OCI-LY7 (cell line): ENCODE measurements at regions not wholly inside any gene's neighbourhood (a gene's known extent, or its start where the extent isn't known, plus 50 kb on each side); places are given as distances from the start of the nearest gene placed in this dataset.

Experiments used
- BruUV-seq: library from RNA; stranded (reverse); fragments of 400-500 nt; replicated peaks from 2 replicates; lab custom pipeline; 2021; lab: Mats Ljungman, UMichigan
- CTCF ChIA-PET: fragments of 300-600 bp; sonication (Branson Sonifier 250); formaldehyde crosslinking; loops from one replicate; lab custom pipeline; 2022; ENCODE audit warnings: antibody characterized with exemption; ENCODE audit not compliant: unreplicated experiment; lab: Charles Lee
- POLR2A ChIA-PET: fragments of 300-600 bp; sonication (Branson Sonifier 250); formaldehyde crosslinking; loops from one replicate; lab custom pipeline; 2022; ENCODE audit warnings: antibody characterized with exemption; lab: Charles Lee
- DNase-seq: peaks from one replicate; pipeline ENCODE4 v3.0.0-alpha.2; 2015; ENCODE audit warnings: low spot score
- H2AFZ ChIP-seq: fragments of 200-600 bp; sonication (generic), shearing (Covaris generic); 2 replicates; pipeline ENCODE4 v1.6.1; 2014; ENCODE audit warnings: mild to moderate bottlenecking, antibody characterized with exemption, low read length, moderate library complexity
- H3K27ac ChIP-seq: fragments of 200-600 bp; sonication (generic); 2 replicates; pipeline ENCODE4 v1.5.1; 2014; ENCODE audit warnings: mixed run types, low read depth, mild to moderate bottlenecking, moderate library complexity, low read length, inconsistent platforms; ENCODE audit not compliant: poor library complexity, severe bottlenecking
- H3K36me3 ChIP-seq: fragments of 200-600 bp; sonication (generic); 2 replicates; pipeline ENCODE4 v1.6.1; 2014; ENCODE audit warnings: mild to moderate bottlenecking, antibody characterized with exemption, low read length, moderate library complexity, mixed read lengths; ENCODE audit not compliant: insufficient read depth
- H3K4me1 ChIP-seq: fragments of 200-600 bp; sonication (generic); 2 replicates; pipeline ENCODE4 v1.5.1; 2014; ENCODE audit warnings: mild to moderate bottlenecking, low read length; ENCODE audit not compliant: insufficient read depth, poor library complexity, severe bottlenecking
- H3K4me2 ChIP-seq: fragments of 200-600 bp; sonication (generic); 2 replicates; pipeline ENCODE4 v1.6.1; 2014; ENCODE audit warnings: mild to moderate bottlenecking, low read length
- H3K4me3 ChIP-seq: fragments of 200-600 bp; sonication (generic); 2 replicates; pipeline ENCODE4 v1.5.1; 2014; ENCODE audit warnings: mild to moderate bottlenecking, low read depth, low read length; ENCODE audit not compliant: poor library complexity, severe bottlenecking
- H3K79me2 ChIP-seq: fragments of 200-600 bp; sonication (generic); 2 replicates; pipeline ENCODE4 v1.6.1; 2016; ENCODE audit warnings: low read depth, mild to moderate bottlenecking, low read length, moderate library complexity, mixed read lengths; ENCODE audit not compliant: insufficient read depth
- H3K9me2 ChIP-seq: fragments of 200-600 bp; sonication (generic); 2 replicates; pipeline ENCODE4 v1.6.1; 2016; ENCODE audit warnings: mild to moderate bottlenecking, low read length, mixed read lengths; ENCODE audit not compliant: insufficient read depth
- H3K9me3 ChIP-seq: fragments of 200-600 bp; sonication (generic); 2 replicates; pipeline ENCODE4 v1.6.1; 2014; ENCODE audit warnings: mild to moderate bottlenecking, mixed run types, low read length, mixed read lengths
- H4K20me1 ChIP-seq: fragments of 200-600 bp; sonication (generic); 2 replicates; pipeline ENCODE4 v1.6.1; 2014; ENCODE audit warnings: mild to moderate bottlenecking, antibody characterized with exemption, low read length, moderate library complexity, mixed read lengths; ENCODE audit not compliant: insufficient read depth
- EZH2phosphoT487 ChIP-seq: fragments of 200-600 bp; sonication (generic); IDR thresholded peaks from 2 replicates; pipeline ENCODE4 v1.6.1; 2018; ENCODE audit warnings: low read depth, borderline replicate concordance, mild to moderate bottlenecking, mixed run types, antibody characterized with exemption, low read length, moderate library complexity, mixed read lengths
- intact Hi-C: fragments of 100-400 bp; cut with micrococcal nuclease; formaldehyde crosslinking; loops from one replicate; pipeline ENCODE4 v1.10.0; 2022; ENCODE audit not compliant: unreplicated experiment
- TF ChIP-seq, protein P1 (sequence below): fragments of 200-600 bp; sonication (generic); conservative IDR thresholded peaks from 2 replicates; pipeline ENCODE4 v1.5.1; 2014; ENCODE audit warnings: mild to moderate bottlenecking, antibody characterized with exemption, low read length, moderate library complexity, mixed read lengths

DNA sequence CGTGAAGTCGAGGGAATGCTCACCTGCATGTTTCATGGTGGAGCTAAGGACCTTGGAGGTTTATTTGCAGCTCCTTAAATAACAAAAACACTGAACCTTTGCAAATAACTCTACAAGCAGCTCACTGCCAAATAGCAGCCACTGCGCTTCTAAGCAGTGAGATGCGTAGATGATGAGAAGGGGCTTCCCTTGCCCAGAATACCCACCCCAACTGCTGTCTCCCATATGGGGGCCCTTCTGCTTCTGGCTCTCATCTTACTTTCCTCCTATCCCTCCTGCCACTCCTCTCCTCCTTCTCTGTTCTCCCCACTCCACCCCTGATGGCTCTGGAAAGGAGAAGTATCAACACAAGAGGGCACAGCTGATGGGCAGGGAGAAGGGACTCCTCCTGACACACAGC, 193.3 kb upstream of the SSTR4 start:
- TF ChIP-seq EZH2phosphoT487: no peak
- TF ChIP-seq, protein P1, sequence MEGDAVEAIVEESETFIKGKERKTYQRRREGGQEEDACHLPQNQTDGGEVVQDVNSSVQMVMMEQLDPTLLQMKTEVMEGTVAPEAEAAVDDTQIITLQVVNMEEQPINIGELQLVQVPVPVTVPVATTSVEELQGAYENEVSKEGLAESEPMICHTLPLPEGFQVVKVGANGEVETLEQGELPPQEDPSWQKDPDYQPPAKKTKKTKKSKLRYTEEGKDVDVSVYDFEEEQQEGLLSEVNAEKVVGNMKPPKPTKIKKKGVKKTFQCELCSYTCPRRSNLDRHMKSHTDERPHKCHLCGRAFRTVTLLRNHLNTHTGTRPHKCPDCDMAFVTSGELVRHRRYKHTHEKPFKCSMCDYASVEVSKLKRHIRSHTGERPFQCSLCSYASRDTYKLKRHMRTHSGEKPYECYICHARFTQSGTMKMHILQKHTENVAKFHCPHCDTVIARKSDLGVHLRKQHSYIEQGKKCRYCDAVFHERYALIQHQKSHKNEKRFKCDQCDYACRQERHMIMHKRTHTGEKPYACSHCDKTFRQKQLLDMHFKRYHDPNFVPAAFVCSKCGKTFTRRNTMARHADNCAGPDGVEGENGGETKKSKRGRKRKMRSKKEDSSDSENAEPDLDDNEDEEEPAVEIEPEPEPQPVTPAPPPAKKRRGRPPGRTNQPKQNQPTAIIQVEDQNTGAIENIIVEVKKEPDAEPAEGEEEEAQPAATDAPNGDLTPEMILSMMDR: no peak
- H3K36me3 ChIP-seq: no peaks in the 10 kb centered on the region
- H3K9me2 ChIP-seq: no peaks in the 10 kb centered on the region
- no peak for DNase-seq
- no peak overlapping the region for H3K27ac ChIP-seq
- H3K79me2 ChIP-seq: no peaks in the 10 kb centered on the region
- no peaks in the 10 kb centered on the region for H3K4me1 ChIP-seq
- ChIA-PET POLR2A (no interaction called here), CTCF (no interaction called here)
- H2AFZ ChIP-seq: no peak overlapping the region
- H3K4me2 ChIP-seq: no peak overlapping the region
- intact Hi-C loops: no loop called here
- no peaks in the 10 kb centered on the region for H4K20me1 ChIP-seq
- H3K4me3 ChIP-seq: no peak overlapping the region
- no TSS peak for BruUV-seq
- H3K9me3 ChIP-seq: no peaks in the 10 kb centered on the region

DNA sequence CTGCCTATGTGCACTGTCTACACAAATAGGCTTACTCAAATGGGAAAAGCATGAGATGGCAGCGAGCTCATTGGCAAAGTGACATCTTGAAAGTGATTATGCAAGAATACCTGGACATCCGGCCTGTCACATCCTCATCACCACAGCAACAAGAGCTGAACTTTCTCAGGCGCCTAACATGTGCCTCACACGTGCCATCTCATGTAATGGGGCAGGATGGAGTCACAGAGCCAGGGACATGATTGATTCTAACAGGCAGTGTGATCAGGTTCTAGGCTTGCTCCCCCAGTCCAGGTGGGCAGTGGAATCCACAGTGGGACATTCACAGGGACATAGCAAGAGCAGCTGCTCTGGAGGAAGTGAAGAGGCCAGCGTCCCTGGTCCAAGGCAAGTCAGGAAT, 192.3 kb upstream of the SSTR4 start:
- H3K9me3 ChIP-seq: no peaks in the 10 kb centered on the region
- no peak for DNase-seq
- intact Hi-C loops: no loop called here
- CTCF ChIA-PET: no interaction called here
- no peaks in the 10 kb centered on the region for H3K4me1 ChIP-seq
- H3K4me3 ChIP-seq: no peak overlapping the region
- H2AFZ ChIP-seq: no peak overlapping the region
- H3K36me3 ChIP-seq: no peaks in the 10 kb centered on the region
- POLR2A ChIA-PET: no interaction called here
- TF ChIP-seq, protein P1: no peak
- no peak for TF ChIP-seq EZH2phosphoT487
- no peaks in the 10 kb centered on the region for H3K79me2 ChIP-seq
- no TSS peak for BruUV-seq
- H3K4me2 ChIP-seq: no peak overlapping the region
- H4K20me1 ChIP-seq: no peaks in the 10 kb centered on the region
- H3K9me2 ChIP-seq: no peaks in the 10 kb centered on the region
- no peak overlapping the region for H3K27ac ChIP-seq

DNA sequence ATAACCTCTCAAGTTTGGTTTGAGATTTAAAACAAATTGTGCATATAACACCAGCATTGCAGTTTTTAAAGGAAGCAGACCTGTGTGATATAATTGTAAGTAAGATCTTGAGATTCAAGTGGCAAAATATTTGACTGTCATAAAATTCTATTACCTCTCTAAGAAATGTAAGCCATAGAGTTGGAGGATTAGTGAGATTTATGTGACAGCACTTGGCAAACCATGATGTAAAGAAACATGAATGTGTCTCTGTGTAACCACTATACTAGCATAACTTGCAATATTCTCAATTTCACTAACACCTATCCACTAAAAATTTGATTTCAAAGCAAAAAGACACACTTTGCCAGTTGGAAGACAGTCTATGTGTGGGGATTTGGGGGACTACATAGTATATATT, 190.2 kb upstream of the SSTR4 start:
- H3K4me3 ChIP-seq: no peak overlapping the region
- POLR2A ChIA-PET: interaction anchor here (0.7 kb wide), 1 partner anchor 737 kb away, joined by 3 read pairs; no protein-coding TSS in a partner anchor
- no peak overlapping the region for H2AFZ ChIP-seq
- no peak for TF ChIP-seq EZH2phosphoT487
- TF ChIP-seq, protein P1: no peak
- H3K9me3 ChIP-seq: no peaks in the 10 kb centered on the region
- no peak overlapping the region for H3K4me2 ChIP-seq
- no peaks in the 10 kb centered on the region for H3K36me3 ChIP-seq
- no peak overlapping the region for H3K27ac ChIP-seq
- H3K79me2 ChIP-seq: no peaks in the 10 kb centered on the region
- intact Hi-C loops: no loop called here
- no peaks in the 10 kb centered on the region for H4K20me1 ChIP-seq
- no peaks in the 10 kb centered on the region for H3K9me2 ChIP-seq
- CTCF ChIA-PET: no interaction called here
- no TSS peak for BruUV-seq
- no peak for DNase-seq
- no peaks in the 10 kb centered on the region for H3K4me1 ChIP-seq
